ENCODE measurements at regions not wholly inside any gene's neighbourhood (a gene's known extent, or its start where the extent isn't known, plus 50 kb on each side); places are given as distances from the start of the nearest gene placed in this dataset.
"Not testable (repeated sequence)": the region's sequence is repeated elsewhere in the genome, so short reads cannot be mapped to it uniquely, and the experiment has no call there.

DNA sequence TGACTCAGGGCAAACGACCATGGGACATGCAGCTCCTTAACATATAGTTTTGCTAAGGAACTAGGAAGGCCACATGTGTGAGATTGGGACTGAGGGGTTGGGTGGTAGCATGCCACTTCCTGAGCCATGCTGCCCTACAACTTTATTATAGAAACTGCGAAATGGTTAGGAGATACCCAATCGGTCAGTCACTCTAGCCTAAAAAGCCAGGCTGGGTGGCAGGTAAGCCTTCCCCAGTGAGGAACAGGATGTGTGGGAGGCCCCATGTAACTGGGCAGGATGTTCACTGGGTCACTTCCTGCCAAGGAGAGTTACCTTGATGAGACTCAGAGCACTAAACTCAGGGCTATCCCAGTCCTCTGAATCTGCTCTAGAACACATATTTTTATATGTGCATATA, 123.5 kb downstream of the MAP3K7 start:
- intact Hi-C loops (cut with DNase I): no loop called here
- DNase-seq: no peak

DNA sequence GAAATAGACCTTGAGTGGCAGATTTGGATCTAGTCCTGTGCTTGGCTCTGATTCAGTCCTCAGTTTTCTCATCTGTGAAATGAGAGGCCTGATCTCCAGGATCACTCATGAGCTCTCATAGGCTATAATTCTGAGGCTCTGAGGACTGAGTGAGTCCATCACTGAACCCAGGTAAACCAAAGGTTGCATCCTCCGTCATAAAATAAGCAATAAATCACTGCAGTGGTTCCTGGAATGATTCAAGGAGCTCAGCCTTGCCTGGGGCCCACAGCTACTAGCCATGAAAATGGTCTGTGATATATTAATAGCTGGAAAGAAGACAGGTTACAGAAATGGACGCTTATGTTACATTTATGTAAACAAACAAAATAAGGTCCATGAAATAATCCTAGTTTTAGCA, 124.8 kb downstream of the MAP3K7 start:
- no peak for DNase-seq
- intact Hi-C loops (cut with DNase I): no loop called here

- no peak for DNase-seq
- intact Hi-C loops (cut with DNase I): no loop called here
Measured at GRCh38 chr6:90461383-90461782, 125.5 kb downstream of the MAP3K7 start.

DNA sequence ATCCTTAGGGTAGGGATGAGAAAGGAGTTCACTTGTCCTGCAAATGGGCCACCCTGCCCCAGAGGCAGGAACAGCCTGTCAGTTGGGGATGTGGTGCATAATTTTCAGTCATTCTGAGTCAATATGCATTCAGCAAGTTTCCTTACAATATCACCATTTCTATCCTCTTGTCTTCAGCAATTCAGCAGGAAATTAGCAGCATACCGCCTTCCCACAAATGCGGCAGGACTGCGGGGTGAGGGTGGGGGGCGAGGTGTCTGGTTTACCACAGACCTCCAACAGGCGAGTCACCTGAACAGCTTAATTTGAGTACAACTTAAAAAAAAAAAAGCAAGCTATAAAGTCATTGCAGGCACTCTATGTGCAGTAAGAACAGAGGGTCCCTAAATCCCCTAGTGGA, 126.8 kb downstream of the MAP3K7 start:
- intact Hi-C loops (cut with DNase I): no loop called here

DNA sequence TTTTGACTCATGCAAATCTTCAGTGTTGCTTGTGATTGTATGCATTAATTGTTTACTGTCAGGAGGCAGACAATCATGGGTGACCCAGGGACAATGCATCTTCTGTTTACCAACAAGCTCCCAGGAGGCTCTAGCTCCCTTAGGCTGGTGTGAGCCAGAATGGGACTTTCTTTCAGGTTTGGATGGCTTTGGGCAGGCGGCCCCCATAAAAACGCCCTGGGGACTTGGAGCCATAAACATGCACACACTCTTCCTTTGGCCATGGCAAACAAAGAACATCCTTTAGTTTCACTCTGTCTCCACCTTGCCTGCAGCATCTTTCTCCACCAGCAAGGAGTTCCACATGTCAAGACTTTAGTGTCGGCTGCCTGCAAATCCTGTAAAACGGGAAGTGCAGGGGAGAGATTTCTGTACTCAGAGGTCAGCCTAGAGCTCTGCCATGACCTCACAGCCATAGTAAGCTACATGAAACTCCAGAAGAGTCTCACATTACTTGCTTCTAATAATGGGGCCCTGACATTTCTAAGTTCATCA, 127.6 kb downstream of the MAP3K7 start:
- no peak for DNase-seq
- intact Hi-C loops (cut with DNase I): no loop called here

More for the DNA sequence above, 126.8 kb downstream of the MAP3K7 start:
- no peak for DNase-seq

DNA sequence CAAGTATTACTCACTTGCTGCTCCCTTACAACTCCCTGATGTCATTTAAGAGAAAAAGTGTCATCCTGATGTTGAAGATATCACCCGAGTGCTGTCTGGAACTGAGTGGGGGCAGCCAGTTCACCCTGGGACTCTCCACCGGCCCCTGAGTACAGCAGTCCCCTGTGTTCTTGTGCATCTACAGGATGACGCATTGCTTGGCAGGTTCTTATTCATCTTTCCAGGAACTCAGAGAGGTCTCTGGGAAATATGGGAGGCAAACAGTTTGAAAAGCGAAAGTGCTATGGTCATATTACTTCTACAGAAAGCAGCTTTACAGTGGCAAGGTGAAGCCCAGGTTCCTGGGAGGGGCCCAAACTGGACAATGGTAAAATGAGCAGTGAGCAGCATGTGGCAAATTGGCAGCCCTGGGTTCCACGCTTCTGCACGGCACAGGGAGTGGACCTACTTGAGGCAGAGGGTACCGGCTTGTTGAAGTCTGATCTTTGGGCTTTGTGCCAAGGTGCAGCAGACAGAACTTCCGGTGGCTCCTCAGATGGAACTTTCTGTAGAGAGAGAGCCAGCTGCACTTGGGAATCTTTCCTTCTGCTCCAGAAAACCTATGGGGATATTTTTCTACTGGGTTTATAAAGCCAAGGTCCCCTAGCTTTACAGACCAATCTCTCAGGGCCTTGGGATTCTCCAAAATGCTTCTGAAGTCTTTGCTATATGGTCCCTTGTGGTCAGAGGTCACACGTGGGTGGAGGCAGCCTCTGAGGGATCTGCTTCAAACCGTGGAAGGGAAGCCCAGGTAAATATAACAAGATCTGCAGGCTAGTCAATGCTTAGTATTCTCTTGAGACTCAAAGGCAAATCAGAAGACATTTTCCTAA, 128.3 kb downstream of the MAP3K7 start:
- intact Hi-C loops (cut with DNase I): no loop called here
- no peak for DNase-seq

DNA sequence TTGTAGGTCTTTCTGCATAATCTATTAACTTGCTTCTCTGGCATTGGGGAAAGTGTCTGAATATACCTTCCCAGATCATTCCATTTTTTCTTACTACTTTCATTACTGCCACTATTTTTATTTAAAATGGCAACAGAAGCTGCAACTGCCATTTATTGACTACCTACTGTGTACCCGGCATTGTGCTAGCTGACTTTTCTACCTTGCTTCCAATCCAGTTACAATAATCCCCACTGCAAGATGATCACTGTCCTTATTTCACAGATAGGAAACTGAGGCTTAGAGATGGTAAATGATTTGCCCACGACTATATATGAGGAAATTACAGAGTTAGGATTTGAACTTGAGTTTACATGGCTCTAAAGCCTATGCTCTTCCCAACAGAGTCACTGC, 129.0 kb downstream of the MAP3K7 start:
- no peak for DNase-seq
- intact Hi-C loops (cut with DNase I): no loop called here

- intact Hi-C loops (cut with DNase I); DNase-seq: not testable (repeated sequence)
Measured at GRCh38 chr6:90456997-90457866, 129.6 kb downstream of the MAP3K7 start.

DNA sequence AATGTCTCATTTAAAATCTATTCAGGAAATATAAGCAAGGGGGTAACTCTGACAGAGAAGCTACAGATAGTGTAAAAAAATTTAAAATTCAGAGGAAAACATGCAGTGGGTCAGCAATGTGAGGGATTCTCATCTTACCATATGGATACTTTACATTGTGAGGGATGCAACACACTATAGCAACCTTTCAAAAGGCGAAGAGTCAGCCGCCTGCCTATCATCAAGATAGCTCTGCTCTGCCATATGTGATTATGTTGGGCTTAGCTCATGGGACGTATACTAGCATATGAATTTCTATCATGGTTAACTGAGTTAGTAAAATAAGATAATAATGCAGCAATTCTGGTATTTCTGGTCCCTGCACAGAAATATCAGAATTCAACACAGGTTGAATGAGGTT, 130.9 kb downstream of the MAP3K7 start:
- intact Hi-C loops (cut with DNase I): no loop called here

GRCh38 chr6:90454836-90455427, 131.9 kb downstream of the MAP3K7 start:
- DNase-seq: no peak
- intact Hi-C loops (cut with DNase I): no loop called here

More for the DNA sequence above, 130.9 kb downstream of the MAP3K7 start:
- no peak for DNase-seq

GRCh38 chr6:90450268-90450953, 136.5 kb downstream of the MAP3K7 start:
- intact Hi-C loops (cut with DNase I): no loop called here
- no peak for DNase-seq

DNA sequence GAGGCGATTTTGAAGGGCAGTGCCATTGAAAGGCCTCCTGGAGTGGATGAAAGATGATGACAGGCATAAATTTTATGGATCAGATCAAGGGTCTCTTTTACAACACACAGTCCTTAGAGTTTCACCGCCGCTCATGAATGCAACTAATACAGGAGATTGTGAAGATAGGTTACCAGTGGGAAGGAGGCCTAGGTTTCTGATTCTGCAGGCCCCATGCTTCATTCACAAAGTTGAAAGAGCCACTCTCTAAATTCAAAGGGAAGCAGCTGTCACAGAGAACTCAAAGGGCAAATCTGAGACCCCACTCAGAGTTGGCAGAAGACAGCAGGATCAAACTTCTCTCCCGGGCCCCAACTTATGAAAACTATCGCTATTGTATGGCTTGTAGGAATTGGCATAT, 137.6 kb downstream of the MAP3K7 start:
- intact Hi-C loops (cut with DNase I): no loop called here

GRCh38 chr6:90448836-90449235, 138.0 kb downstream of the MAP3K7 start:
- intact Hi-C loops (cut with DNase I): no loop called here
- no peak for DNase-seq

More for the DNA sequence above, 137.6 kb downstream of the MAP3K7 start:
- no peak for DNase-seq

DNA sequence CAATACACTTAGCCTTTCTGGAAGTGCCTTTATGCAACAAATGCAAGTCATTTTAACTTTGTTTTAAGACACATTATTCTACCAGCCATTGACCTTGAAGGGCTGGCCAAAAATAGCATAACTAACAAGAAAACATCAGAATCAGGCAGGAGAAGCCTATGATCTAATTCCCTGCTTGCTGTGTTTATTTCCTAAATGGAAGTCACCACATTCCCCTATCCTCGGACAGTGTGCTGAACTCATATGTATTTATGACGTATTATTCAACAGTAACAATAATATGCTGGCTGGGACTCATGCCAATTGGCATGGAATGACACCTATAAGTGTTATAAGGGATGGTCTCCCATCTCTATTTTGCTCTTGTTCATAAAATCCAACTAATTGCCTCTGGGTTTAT, 140.7 kb downstream of the MAP3K7 start:
- no peak for DNase-seq
- intact Hi-C loops (cut with DNase I): no loop called here

DNA sequence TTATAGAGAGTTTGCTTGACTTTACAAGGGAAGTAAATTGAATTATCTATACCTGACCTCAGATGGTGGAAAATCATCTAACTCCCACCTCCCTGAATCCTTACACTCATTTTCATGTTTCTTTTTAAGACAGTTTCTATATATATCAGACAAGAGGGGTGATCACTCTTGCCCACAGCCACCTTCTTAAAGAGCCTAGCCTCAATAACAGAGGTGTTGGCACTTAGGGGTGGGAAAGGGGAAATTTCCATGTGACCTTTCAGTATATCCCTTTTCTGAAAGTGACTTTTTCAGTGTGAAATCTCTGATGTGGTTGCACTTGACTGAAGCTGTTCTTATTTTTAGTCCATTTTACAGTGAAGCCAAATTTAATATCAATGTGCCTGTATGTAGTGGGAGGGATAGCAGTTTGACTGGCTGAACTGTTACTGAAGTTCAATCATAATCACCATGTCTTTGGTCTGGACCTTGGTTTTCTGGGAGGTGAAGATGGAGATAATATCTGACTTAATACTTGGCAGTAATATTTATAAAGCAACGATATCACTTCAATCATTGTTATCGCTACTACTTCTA, 141.3 kb downstream of the MAP3K7 start:
- no peak for DNase-seq
- intact Hi-C loops (cut with DNase I): no loop called here

DNA sequence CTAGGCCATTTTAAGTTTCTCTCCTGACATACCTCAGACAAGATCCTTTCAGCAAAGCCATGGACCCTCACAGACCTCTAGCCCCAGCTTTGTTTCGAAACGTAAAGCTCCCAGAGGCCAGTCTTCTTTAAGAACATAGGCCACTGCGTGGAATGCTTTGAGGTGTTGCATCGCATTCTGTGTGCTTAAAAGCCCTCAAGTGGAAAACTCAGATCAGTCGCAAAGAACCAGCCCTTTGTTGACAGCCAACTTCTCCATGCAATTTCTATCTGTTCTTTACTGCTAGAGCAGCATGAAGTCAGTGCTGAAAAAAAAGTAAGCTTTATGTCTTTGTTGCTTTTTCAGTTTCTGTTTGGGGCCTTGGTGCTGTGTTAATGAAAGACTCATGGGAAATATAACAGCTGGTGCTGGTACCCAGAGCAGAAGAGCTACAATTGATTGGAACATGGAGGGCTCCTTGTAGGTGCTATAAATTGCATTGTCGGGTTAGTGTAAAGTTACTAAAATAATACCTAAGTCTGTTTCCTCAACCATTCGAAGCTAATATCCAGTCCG, 142.6 kb downstream of the MAP3K7 start:
- intact Hi-C loops (cut with DNase I): no loop called here
- no peak for DNase-seq

DNA sequence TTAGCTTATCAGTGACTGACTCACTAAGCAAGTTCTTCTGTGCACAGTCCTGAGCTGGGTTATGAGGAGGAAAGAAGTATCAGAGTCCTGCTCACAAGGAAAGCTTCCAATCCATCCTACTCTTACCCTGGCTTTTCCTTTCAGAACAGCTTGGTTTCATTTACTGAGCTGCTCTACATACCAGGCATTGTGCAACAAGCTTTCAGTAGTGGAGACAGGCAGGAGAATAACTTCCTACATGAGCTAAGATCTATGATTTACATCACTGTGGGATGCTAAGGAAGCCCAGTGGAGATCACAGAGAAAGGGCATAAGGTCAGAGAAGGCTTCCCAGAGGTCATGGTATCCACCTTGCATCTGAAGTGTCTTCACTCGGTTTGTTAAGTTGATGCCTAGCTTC, 144.5 kb downstream of the MAP3K7 start:
- intact Hi-C loops (cut with DNase I): no loop called here
- DNase-seq: no peak

- intact Hi-C loops (cut with DNase I): no loop called here
Measured at GRCh38 chr6:90440586-90441283, 144.1 kb upstream of the BACH2 start.

More at GRCh38 chr6:90440586-90441283, 144.1 kb upstream of the BACH2 start:
- no peak for DNase-seq

Measured in head of caudate nucleus (tissue), 42 donors.